ACC112 (cell line): ENCODE measurements at regions not wholly inside any gene's neighbourhood (a gene's known extent, or its start where the extent isn't known, plus 50 kb on each side); places are given as distances from the start of the nearest gene placed in this dataset.
"Not testable (repeated sequence)": the region's sequence is repeated elsewhere in the genome, so short reads cannot be mapped to it uniquely, and the experiment has no call there.

ENCODE experiments used
- H2AFZ ChIP-seq: fragments of 200-600 bp; sonication (generic); one replicate; pipeline ENCODE4 v1.6.0; 2017; ENCODE audit warnings: antibody characterized with exemption, low read length; ENCODE audit not compliant: unreplicated experiment
- H3K27ac ChIP-seq: fragments of 200-600 bp; sonication (generic); 2 replicates; pipeline ENCODE4 v1.5.1; 2014; ENCODE audit warnings: low read depth, mild to moderate bottlenecking, antibody characterized with exemption, low read length, moderate library complexity
- H3K27me3 ChIP-seq: fragments of 200-600 bp; sonication (generic); 2 replicates; pipeline ENCODE4 v1.6.1; 2014; ENCODE audit warnings: mild to moderate bottlenecking, antibody characterized with exemption, low read length, moderate library complexity, mixed read lengths; ENCODE audit not compliant: insufficient read depth
- H3K36me3 ChIP-seq: fragments of 200-600 bp; sonication (generic); 2 replicates; pipeline ENCODE4 v1.6.1; 2016; ENCODE audit warnings: mild to moderate bottlenecking, antibody characterized with exemption, low read length, moderate library complexity, mixed read lengths; ENCODE audit not compliant: insufficient read depth
- H3K4me1 ChIP-seq: fragments of 200-600 bp; sonication (generic); one replicate; pipeline ENCODE4 v1.6.1; 2016; ENCODE audit warnings: low read length, mixed read lengths; ENCODE audit not compliant: insufficient read depth, unreplicated experiment, control insufficient read depth
- H3K4me3 ChIP-seq: fragments of 200-600 bp; sonication (generic); 2 replicates; pipeline ENCODE4 v1.5.1; 2014; ENCODE audit warnings: mild to moderate bottlenecking, low read depth, low read length
- H3K79me2 ChIP-seq: fragments of 200-600 bp; sonication (generic); one replicate; pipeline ENCODE4 v1.6.0; 2016; ENCODE audit warnings: low read length; ENCODE audit not compliant: control insufficient read depth, unreplicated experiment, insufficient read depth

- Histone ChIP-seq H3K79me2 (no peaks in the 10 kb centered on the region), H3K4me3 (no peak overlapping the region), H3K4me1 (no peaks in the 10 kb centered on the region), H3K27ac (no peak overlapping the region), H2AFZ (no peak overlapping the region), H3K36me3 (no peaks in the 10 kb centered on the region), H3K27me3 (no peaks in the 10 kb centered on the region)
Observed at GRCh38 chr6:63458480-63459115, 113.7 kb upstream of the LOC128125822 start.

- H3K4me3 ChIP-seq = no peak overlapping the region
- no peaks in the 10 kb centered on the region for H3K79me2 ChIP-seq
- no peaks in the 10 kb centered on the region for H3K36me3 ChIP-seq
- no peaks in the 10 kb centered on the region for H3K27me3 ChIP-seq
- no peak overlapping the region for H2AFZ ChIP-seq
- no peaks in the 10 kb centered on the region for H3K4me1 ChIP-seq
- no peak overlapping the region for H3K27ac ChIP-seq
Observed at GRCh38 chr6:63459814-63460213, 112.5 kb upstream of the LOC128125822 start.

GRCh38 chr6:63460971-63461370, 111.3 kb upstream of the LOC128125822 start:
- H3K4me1 ChIP-seq = no peaks in the 10 kb centered on the region
- H3K36me3 ChIP-seq = no peaks in the 10 kb centered on the region
- H3K27ac ChIP-seq = no peak overlapping the region
- H3K79me2 ChIP-seq = no peaks in the 10 kb centered on the region
- no peaks in the 10 kb centered on the region for H3K27me3 ChIP-seq
- H3K4me3 ChIP-seq = no peak overlapping the region
- no peak overlapping the region for H2AFZ ChIP-seq

GRCh38 chr6:63464060-63464459, 108.2 kb upstream of the LOC128125822 start:
- Histone ChIP-seq H3K27me3 (no peaks in the 10 kb centered on the region), H2AFZ (no peak overlapping the region), H3K79me2 (no peaks in the 10 kb centered on the region), H3K4me1 (no peaks in the 10 kb centered on the region), H3K36me3 (no peaks in the 10 kb centered on the region), H3K4me3 (no peak overlapping the region), H3K27ac (no peak overlapping the region)

- H3K4me1 ChIP-seq = no peaks in the 10 kb centered on the region
- no peak overlapping the region for H3K4me3 ChIP-seq
- H2AFZ ChIP-seq = no peak overlapping the region
- no peak overlapping the region for H3K27ac ChIP-seq
- H3K27me3 ChIP-seq = no peaks in the 10 kb centered on the region
- H3K79me2 ChIP-seq = no peaks in the 10 kb centered on the region
- H3K36me3 ChIP-seq = no peaks in the 10 kb centered on the region
Observed at GRCh38 chr6:63465750-63466149, 106.5 kb upstream of the LOC128125822 start.

- H3K27ac ChIP-seq = no peak overlapping the region
- H2AFZ ChIP-seq = no peak overlapping the region
- H3K79me2 ChIP-seq = no peaks in the 10 kb centered on the region
- H3K4me1 ChIP-seq = no peaks in the 10 kb centered on the region
- H3K4me3 ChIP-seq = no peak overlapping the region
- H3K27me3 ChIP-seq = no peaks in the 10 kb centered on the region
- no peaks in the 10 kb centered on the region for H3K36me3 ChIP-seq
Observed at GRCh38 chr6:63466242-63466733, 106.0 kb upstream of the LOC128125822 start.

- no peaks in the 10 kb centered on the region for H3K4me1 ChIP-seq
Observed at GRCh38 chr6:63467247-63467954, 104.9 kb upstream of the LOC128125822 start.

GRCh38 chr6:63471145-63471544, 101.1 kb upstream of the LOC128125822 start:
- H2AFZ ChIP-seq, H3K4me3 ChIP-seq, H3K27me3 ChIP-seq, H3K36me3 ChIP-seq, H3K4me1 ChIP-seq, H3K79me2 ChIP-seq, H3K27ac ChIP-seq: not testable (repeated sequence)

More at GRCh38 chr6:63467247-63467954, 104.9 kb upstream of the LOC128125822 start:
- H3K79me2 ChIP-seq = no peaks in the 10 kb centered on the region
- no peak overlapping the region for H3K27ac ChIP-seq
- no peaks in the 10 kb centered on the region for H3K36me3 ChIP-seq
- no peaks in the 10 kb centered on the region for H3K27me3 ChIP-seq
- H3K4me3 ChIP-seq = no peak overlapping the region
- no peak overlapping the region for H2AFZ ChIP-seq

GRCh38 chr6:63471654-63472053, 100.6 kb upstream of the LOC128125822 start:
- Histone ChIP-seq H3K27me3 (peaks cover 6% of the 10 kb centered on the region; the same call in 1 of the 2 replicates), H3K36me3 (no peaks in the 10 kb centered on the region), H3K4me1 (no peaks in the 10 kb centered on the region), H2AFZ (no peak overlapping the region), H3K79me2 (no peaks in the 10 kb centered on the region), H3K27ac (no peak overlapping the region), H3K4me3 (no peak overlapping the region)

- no peak overlapping the region for H3K27ac ChIP-seq
Observed at GRCh38 chr6:63475707-63476106, 96.6 kb upstream of the LOC128125822 start.

GRCh38 chr6:63476302-63476701, 96.0 kb upstream of the LOC128125822 start:
- Histone ChIP-seq H3K79me2 (no peaks in the 10 kb centered on the region), H3K4me3 (no peak overlapping the region), H2AFZ (no peak overlapping the region), H3K27ac (no peak overlapping the region), H3K4me1 (no peaks in the 10 kb centered on the region), H3K27me3 (peaks cover 13% of the 10 kb centered on the region), H3K36me3 (no peaks in the 10 kb centered on the region)

More at GRCh38 chr6:63475707-63476106, 96.6 kb upstream of the LOC128125822 start:
- no peaks in the 10 kb centered on the region for H3K79me2 ChIP-seq
- no peak overlapping the region for H2AFZ ChIP-seq
- H3K4me1 ChIP-seq = no peaks in the 10 kb centered on the region
- no peaks in the 10 kb centered on the region for H3K36me3 ChIP-seq
- no peak overlapping the region for H3K4me3 ChIP-seq
- H3K27me3 ChIP-seq = peaks cover 13% of the 10 kb centered on the region
